PC-9 (cell line): ENCODE measurements at regions not wholly inside any gene's neighbourhood (a gene's known extent, or its start where the extent isn't known, plus 50 kb on each side); places are given as distances from the start of the nearest gene placed in this dataset.

Experiments used
- BruUV-seq: library from RNA; stranded (reverse); fragments of 400-500 nt; replicated peaks from 2 replicates; lab custom pipeline; 2021; lab: Mats Ljungman, UMichigan
- CTCF ChIA-PET: fragments of 300-600 bp; sonication (Branson Sonifier 250); formaldehyde crosslinking; loops from one replicate; lab custom pipeline; 2022; ENCODE audit warnings: antibody characterized with exemption; lab: Charles Lee
- POLR2A ChIA-PET: fragments of 300-600 bp; sonication (Branson Sonifier 250); formaldehyde crosslinking; loops from one replicate; lab custom pipeline; 2022; ENCODE audit warnings: antibody characterized with exemption; ENCODE audit not compliant: unreplicated experiment; lab: Charles Lee
- DNase-seq, 2 experiments: peaks; one replicate each; pipeline versions ENCODE4 v3.0.0 to v3.0.0-alpha.2; 2015 to 2022; ENCODE audit warnings: mixed read lengths in 1 of 2
- H2AFZ ChIP-seq: fragments of 200-600 bp; sonication (generic); 2 replicates; pipeline ENCODE4 v1.8.1; 2017; ENCODE audit warnings: antibody characterized with exemption
- H3F3A ChIP-seq: fragments of 200-600 bp; sonication (generic); 2 replicates; pipeline ENCODE4 v1.8.1; 2017; ENCODE audit warnings: antibody characterized with exemption, mild to moderate bottlenecking, low read depth; ENCODE audit not compliant: insufficient read depth
- H3K27ac ChIP-seq: fragments of 200-600 bp; sonication (generic); 2 replicates; pipeline ENCODE4 v1.6.1; 2016; ENCODE audit warnings: mixed run types
- H3K27me3 ChIP-seq: fragments of 200-600 bp; sonication (generic); 2 replicates; pipeline ENCODE4 v1.6.1; 2016; ENCODE audit warnings: low read depth, mixed run types; ENCODE audit not compliant: insufficient read depth
- H3K36me3 ChIP-seq: fragments of 200-600 bp; sonication (generic); 2 replicates; pipeline ENCODE4 v1.6.1; 2016; ENCODE audit warnings: low read depth, mixed run types
- H3K4me1 ChIP-seq: fragments of 200-600 bp; sonication (generic); replicated peaks from 2 replicates; pipeline ENCODE4 v1.6.1; 2016; ENCODE audit warnings: mixed run types; ENCODE audit not compliant: insufficient read depth
- H3K4me2 ChIP-seq: fragments of 200-600 bp; sonication (generic); 2 replicates; pipeline ENCODE4 v1.6.1; 2017; ENCODE audit warnings: mixed run types
- H3K4me3 ChIP-seq: fragments of 200-600 bp; sonication (generic); 2 replicates; pipeline ENCODE4 v1.6.1; 2016; ENCODE audit warnings: mixed run types
- H3K79me2 ChIP-seq: fragments of 200-600 bp; sonication (generic); 2 replicates; pipeline ENCODE4 v1.6.1; 2017; ENCODE audit warnings: low read depth, mixed run types
- H3K9me2 ChIP-seq: fragments of 200-600 bp; sonication (generic); 2 replicates; pipeline ENCODE4 v1.8.1; 2017; ENCODE audit warnings: mild to moderate bottlenecking; ENCODE audit not compliant: insufficient read depth
- H3K9me3 ChIP-seq: fragments of 200-600 bp; sonication (generic); 2 replicates; pipeline ENCODE4 v1.8.1; 2016; ENCODE audit warnings: low read depth; ENCODE audit not compliant: insufficient read depth
- H4K20me1 ChIP-seq: fragments of 200-600 bp; sonication (generic); 2 replicates; pipeline ENCODE4 v1.8.1; 2017; ENCODE audit not compliant: insufficient read depth
- EZH2 ChIP-seq: fragments of 200-600 bp; sonication (generic); IDR thresholded peaks from 2 replicates; pipeline ENCODE4 v1.8.0; 2017; ENCODE audit warnings: antibody characterized with exemption, low read depth
- intact Hi-C: fragments of 100-400 bp; cut with micrococcal nuclease; formaldehyde crosslinking; loops from one replicate; pipeline ENCODE4 v1.10.0; 2022; ENCODE audit not compliant: unreplicated experiment
- TF ChIP-seq, protein P1 (sequence below): fragments of 200-600 bp; sonication (generic); conservative IDR thresholded peaks from 2 replicates; pipeline ENCODE4 v1.6.1; 2017; ENCODE audit warnings: mixed run types, antibody characterized with exemption, mild to moderate bottlenecking, moderate library complexity

DNA sequence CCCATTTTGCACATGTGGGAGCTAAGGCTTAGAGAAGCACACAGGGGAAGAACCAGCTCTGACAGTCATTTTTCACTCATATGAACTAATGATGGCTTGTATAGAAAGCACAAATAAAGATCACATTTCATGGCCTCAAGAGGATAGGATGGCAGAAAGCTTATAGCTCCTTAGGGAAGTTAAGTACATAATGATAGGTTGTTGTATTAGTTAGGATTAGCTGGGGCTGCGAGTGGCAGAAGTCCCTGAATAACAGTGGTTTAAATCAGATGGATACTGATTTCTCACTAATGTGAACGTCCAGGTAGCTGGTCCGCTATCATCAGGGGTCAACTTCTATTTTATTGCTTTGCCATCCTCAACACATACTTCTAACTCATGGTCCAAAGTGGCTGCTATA lies 284.0 kb downstream of the RPS6KC1 start:
- Histone ChIP-seq H3F3A (no peaks in the 10 kb centered on the region), H4K20me1 (no peaks in the 10 kb centered on the region), H3K9me2 (no peaks in the 10 kb centered on the region), H3K27me3 (no peaks in the 10 kb centered on the region), H3K4me1 (no peaks in the 10 kb centered on the region), H3K79me2 (no peaks in the 10 kb centered on the region), H3K4me2 (no peak overlapping the region), H2AFZ (no peak overlapping the region), H3K4me3 (no peak overlapping the region), H3K9me3 (no peaks in the 10 kb centered on the region), H3K36me3 (no peaks in the 10 kb centered on the region), H3K27ac (no peak overlapping the region)
- no peak for TF ChIP-seq EZH2
- TF ChIP-seq, protein P1, sequence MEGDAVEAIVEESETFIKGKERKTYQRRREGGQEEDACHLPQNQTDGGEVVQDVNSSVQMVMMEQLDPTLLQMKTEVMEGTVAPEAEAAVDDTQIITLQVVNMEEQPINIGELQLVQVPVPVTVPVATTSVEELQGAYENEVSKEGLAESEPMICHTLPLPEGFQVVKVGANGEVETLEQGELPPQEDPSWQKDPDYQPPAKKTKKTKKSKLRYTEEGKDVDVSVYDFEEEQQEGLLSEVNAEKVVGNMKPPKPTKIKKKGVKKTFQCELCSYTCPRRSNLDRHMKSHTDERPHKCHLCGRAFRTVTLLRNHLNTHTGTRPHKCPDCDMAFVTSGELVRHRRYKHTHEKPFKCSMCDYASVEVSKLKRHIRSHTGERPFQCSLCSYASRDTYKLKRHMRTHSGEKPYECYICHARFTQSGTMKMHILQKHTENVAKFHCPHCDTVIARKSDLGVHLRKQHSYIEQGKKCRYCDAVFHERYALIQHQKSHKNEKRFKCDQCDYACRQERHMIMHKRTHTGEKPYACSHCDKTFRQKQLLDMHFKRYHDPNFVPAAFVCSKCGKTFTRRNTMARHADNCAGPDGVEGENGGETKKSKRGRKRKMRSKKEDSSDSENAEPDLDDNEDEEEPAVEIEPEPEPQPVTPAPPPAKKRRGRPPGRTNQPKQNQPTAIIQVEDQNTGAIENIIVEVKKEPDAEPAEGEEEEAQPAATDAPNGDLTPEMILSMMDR: no peak
- no peak for DNase-seq
- intact Hi-C loops: no loop called here
- POLR2A ChIA-PET: no interaction called here
- CTCF ChIA-PET: interaction anchor here (0.5 kb wide), 1 partner anchor 403 kb away, joined by 6 read pairs; no protein-coding TSS in a partner anchor
- no TSS peak for BruUV-seq

DNA sequence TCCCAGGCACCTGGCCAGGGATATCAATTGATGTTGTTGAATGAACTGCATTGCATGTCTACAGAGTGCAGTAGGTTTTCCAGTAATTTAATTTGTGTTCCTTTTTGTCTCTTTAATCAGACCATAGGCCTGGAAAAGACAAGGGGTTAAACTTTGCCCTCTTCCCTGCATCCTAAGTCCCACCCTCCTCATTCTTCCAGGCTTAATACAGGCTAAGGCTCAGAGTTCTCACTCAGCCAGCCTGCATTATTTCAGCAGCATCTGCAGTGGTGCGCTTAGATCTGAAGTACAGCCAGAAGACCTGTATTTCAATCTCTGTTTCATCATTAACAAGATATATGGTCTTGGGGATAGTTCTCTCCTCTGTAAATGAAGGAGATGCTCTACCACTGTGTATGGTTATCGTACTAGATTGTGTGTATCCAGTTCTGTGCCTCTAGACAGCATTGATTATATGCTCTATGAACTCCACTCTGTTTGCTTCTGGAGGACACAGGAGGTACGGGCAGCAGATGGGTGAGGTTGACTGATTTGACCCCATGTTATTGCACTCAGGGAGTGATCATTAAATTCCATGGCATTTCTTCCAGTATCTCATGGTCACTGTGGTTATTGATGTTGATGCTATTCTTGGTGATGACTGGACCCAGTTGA lies 286.1 kb downstream of the RPS6KC1 start:
- TF ChIP-seq EZH2: no peak
- TF ChIP-seq, protein P1: no peak
- ChIA-PET CTCF (no interaction called here), POLR2A (no interaction called here)
- H3K4me3 ChIP-seq: no peak overlapping the region
- no peak overlapping the region for H2AFZ ChIP-seq
- no peak overlapping the region for H3K27ac ChIP-seq
- BruUV-seq: no TSS peak
- no peaks in the 10 kb centered on the region for H3F3A ChIP-seq
- no peak for DNase-seq
- no peaks in the 10 kb centered on the region for H3K79me2 ChIP-seq
- H4K20me1 ChIP-seq: no peaks in the 10 kb centered on the region
- H3K36me3 ChIP-seq: no peaks in the 10 kb centered on the region
- no peaks in the 10 kb centered on the region for H3K27me3 ChIP-seq
- intact Hi-C loops: no loop called here
- H3K4me1 ChIP-seq: no peaks in the 10 kb centered on the region
- H3K9me2 ChIP-seq: no peaks in the 10 kb centered on the region
- no peak overlapping the region for H3K4me2 ChIP-seq
- no peaks in the 10 kb centered on the region for H3K9me3 ChIP-seq

DNA sequence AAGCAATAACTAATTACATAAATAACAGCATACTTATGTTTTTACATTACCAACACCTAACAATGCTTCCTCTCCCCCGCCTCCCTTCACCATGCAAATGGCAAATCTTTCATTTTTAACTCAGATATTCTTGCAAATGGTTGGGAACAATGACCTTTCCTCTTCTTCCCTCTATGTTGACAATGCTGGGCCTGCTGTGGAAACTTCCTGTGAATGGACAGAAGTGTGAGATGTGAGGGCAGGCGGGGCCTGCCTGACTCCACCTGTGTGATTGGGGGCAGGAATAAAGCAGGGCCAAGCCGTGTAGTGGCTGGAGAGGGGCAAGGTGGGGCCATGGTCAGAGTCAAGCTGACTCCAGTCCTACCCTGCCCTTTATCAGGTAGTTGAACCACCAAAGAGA lies 289.6 kb downstream of the RPS6KC1 start:
- no peak for DNase-seq
- Histone ChIP-seq H3K4me2 (no peak overlapping the region), H3F3A (no peaks in the 10 kb centered on the region), H3K36me3 (no peaks in the 10 kb centered on the region), H3K9me2 (no peaks in the 10 kb centered on the region), H3K4me3 (no peak overlapping the region), H3K27ac (no peak overlapping the region), H2AFZ (no peak overlapping the region), H3K4me1 (no peaks in the 10 kb centered on the region), H4K20me1 (no peaks in the 10 kb centered on the region), H3K79me2 (no peaks in the 10 kb centered on the region), H3K27me3 (no peaks in the 10 kb centered on the region), H3K9me3 (no peaks in the 10 kb centered on the region)
- TF ChIP-seq, protein P1: no peak
- TF ChIP-seq EZH2: no peak
- ChIA-PET POLR2A (no interaction called here), CTCF (no interaction called here)
- BruUV-seq: no TSS peak
- intact Hi-C loops: no loop called here
